GM12878 (cell line): ENCODE measurements at regions not wholly inside any gene's neighbourhood (a gene's known extent, or its start where the extent isn't known, plus 50 kb on each side); places are given as distances from the start of the nearest gene placed in this dataset.

Experiments
- ATAC-seq: fragments of 200-7000 bp; cut with Tn5 transposase; 3 replicates; pipeline ENCODE4 v1.9.1; 2020; ENCODE audit warnings: mild to moderate bottlenecking, moderate library complexity
- BruUV-seq: library from RNA; stranded (reverse); fragments of 400-500 nt; replicated peaks from 2 replicates; lab custom pipeline; 2021; lab: Mats Ljungman, UMichigan
- CTCF ChIA-PET: fragments of 300-600 bp; sonication (Branson Sonifier 250); formaldehyde crosslinking; extraction: SDS; loops from one replicate; lab custom pipeline; 2021; ENCODE audit warnings: inconsistent platforms; lab: Yijun Ruan, JAX
- POLR2A ChIA-PET: fragments of 350-600 bp; formaldehyde crosslinking; extraction: SDS; loops from one replicate; lab custom pipeline; 2021; ENCODE audit warnings: inconsistent platforms; lab: Charles Lee
- RAD21 ChIA-PET: fragments of 300-600 bp; sonication (Branson Sonifier 250); formaldehyde crosslinking; loops from one replicate; lab custom pipeline; 2023; ENCODE audit warnings: antibody characterized with exemption; ENCODE audit not compliant: unreplicated experiment; lab: Charles Lee
- SMC1A ChIA-PET: fragments of 300-600 bp; sonication (Branson Sonifier 250); formaldehyde crosslinking; loops from one replicate; lab custom pipeline; 2023; ENCODE audit not compliant: unreplicated experiment, uncharacterized antibody; lab: Charles Lee
- DNase-seq: peaks from one replicate; pipeline ENCODE4 v3.0.0-alpha.2; 2011; ENCODE audit warnings: low read depth, low spot score
- FAIRE-seq: peaks from 3 replicates; lab custom pipeline; 2011; peaks lifted over from hg19 to GRCh38; lab: Jason Lieb, UNC
- H2AFZ ChIP-seq: 2 replicates; pipeline ENCODE4 v1.6.0; 2011; ENCODE audit warnings: low read depth, low read length, control low read depth; ENCODE audit not compliant: control insufficient read depth
- H3K27ac ChIP-seq: 2 replicates; pipeline ENCODE4 v1.5.1; 2011; ENCODE audit warnings: control low read depth; ENCODE audit not compliant: control insufficient read depth, insufficient read depth
- H3K27me3 ChIP-seq, 2 experiments: replicated peaks in 1 of 2; 2 replicates each; pipeline versions ENCODE4 v1.6.0 to v1.6.1; 2011; ENCODE audit warnings: low read length in 1 of 2; ENCODE audit not compliant: control insufficient read depth in 2 of 2, insufficient read depth in 2 of 2
- H3K36me3 ChIP-seq, 2 experiments: 2 replicates each; pipeline ENCODE4 v1.5.1; 2011; ENCODE audit warnings: low read length in 1 of 2; ENCODE audit not compliant: control insufficient read depth in 2 of 2, insufficient read depth in 2 of 2
- H3K4me1 ChIP-seq: 2 replicates; pipeline ENCODE4 v1.6.1; 2011; ENCODE audit warnings: mild to moderate bottlenecking, low read length, moderate library complexity, mixed read lengths; ENCODE audit not compliant: control insufficient read depth, insufficient read depth
- H3K4me2 ChIP-seq: 2 replicates; pipeline ENCODE4 v1.6.0; 2011; ENCODE audit warnings: control low read depth; ENCODE audit not compliant: control insufficient read depth, insufficient read depth
- H3K4me3 ChIP-seq: fragments of 200-600 bp; sonication (generic); 2 replicates; pipeline ENCODE4 v1.5.1; 2016
- H3K79me2 ChIP-seq: 2 replicates; pipeline ENCODE4 v1.6.0; 2011; ENCODE audit warnings: low read length; ENCODE audit not compliant: control insufficient read depth, insufficient read depth
- H3K9ac ChIP-seq: 2 replicates; pipeline ENCODE4 v1.8.0; 2011; ENCODE audit warnings: low read length, control low read depth, mixed read lengths; ENCODE audit not compliant: control insufficient read depth, insufficient read depth
- H3K9me3 ChIP-seq: replicated peaks from 3 replicates; pipeline ENCODE4 v1.5.1; 2011; ENCODE audit warnings: mild to moderate bottlenecking, low read length; ENCODE audit not compliant: control insufficient read depth, insufficient read depth
- H4K20me1 ChIP-seq: 2 replicates; pipeline ENCODE4 v1.6.0; 2011; ENCODE audit not compliant: control insufficient read depth, insufficient read depth
- E2F8 ChIP-seq: fragments of 450-650 bp; IDR thresholded peaks from 2 replicates; pipeline ENCODE4 v1.6.1; 2018; ENCODE audit warnings: mild to moderate bottlenecking, low read depth, moderate library complexity; ENCODE audit not compliant: partially characterized antibody
- EGR1 ChIP-seq, 2 experiments: IDR thresholded peaks; 1 replicate in 1 of 2; 2 replicates in 1 of 2; pipeline ENCODE4 v1.6.1; 2011 to 2012; ENCODE audit warnings: low read depth in 2 of 2, low read length in 2 of 2, borderline replicate concordance in 1 of 2, mild to moderate bottlenecking in 1 of 2, moderate library complexity in 1 of 2
- HDAC6 ChIP-seq: fragments of 200-600 bp; sonication (generic); IDR thresholded peaks from one replicate; pipeline ENCODE4 v1.8.0; 2017; ENCODE audit warnings: antibody characterized with exemption; ENCODE audit not compliant: unreplicated experiment
- KDM1A ChIP-seq: fragments of 200-600 bp; sonication (generic); IDR thresholded peaks from 2 replicates; pipeline ENCODE4 v1.6.1; 2016; ENCODE audit warnings: borderline replicate concordance
- MXI1 ChIP-seq: fragments of 150-350 bp; IDR thresholded peaks from 2 replicates; pipeline ENCODE4 v1.6.1; 2011; ENCODE audit warnings: low read depth, mild to moderate bottlenecking, inconsistent platforms, low read length, improper control_type of control experiment
- NFXL1 ChIP-seq: fragments of 450-650 bp; IDR thresholded peaks from 2 replicates; pipeline ENCODE4 v1.6.1; 2017; ENCODE audit warnings: antibody characterized with exemption, mild to moderate bottlenecking, borderline replicate concordance
- PML ChIP-seq: IDR thresholded peaks from 2 replicates; pipeline ENCODE4 v1.6.1; 2012; ENCODE audit warnings: low read length, inconsistent platforms
- POU2F2 ChIP-seq: IDR thresholded peaks from 3 replicates; pipeline ENCODE4 v1.6.1; 2011; ENCODE audit warnings: low read depth, mild to moderate bottlenecking, low read length, borderline replicate concordance
- SP1 ChIP-seq: IDR thresholded peaks from one replicate; pipeline ENCODE4 v1.6.1; 2011; ENCODE audit warnings: low read depth, low read length
- SPI1 ChIP-seq: IDR thresholded peaks from 2 replicates; pipeline ENCODE4 v1.6.1; 2011; ENCODE audit warnings: low read depth, mild to moderate bottlenecking, low read length, moderate library complexity, borderline replicate concordance; ENCODE audit not compliant: insufficient read depth
- SREBF2 ChIP-seq: IDR thresholded peaks from 2 replicates; pipeline ENCODE4 v1.6.1; 2012; ENCODE audit warnings: mild to moderate bottlenecking, low read length
- STAT1 ChIP-seq: fragments of 450-650 bp; conservative IDR thresholded peaks from 2 replicates; pipeline ENCODE4 v1.6.1; 2014; ENCODE audit warnings: antibody characterized with exemption, mild to moderate bottlenecking
- ZBTB4 ChIP-seq: fragments of 450-650 bp; formaldehyde crosslinking; IDR thresholded peaks from 2 replicates; pipeline ENCODE4 v1.4.0; 2022; ENCODE audit warnings: mild to moderate bottlenecking, moderate library complexity
- WGBS: methylation state at CpG from one replicate; pipeline ENCODE4 v1.1.6; 2016; ENCODE audit warnings: low lambda C conversion rate; ENCODE audit not compliant: insufficient replicate concordance, insufficient coverage; ENCODE audit errors: missing lambda C conversion rate; 5-methylcytosine and 5-hydroxymethylcytosine counted together
- in situ Hi-C: fragments of 300-500 bp; cut with MboI; formaldehyde crosslinking; loops from 9 replicates; pipeline ENCODE4 v1.14.3; 2018; ENCODE audit warnings: mixed read lengths
- intact Hi-C: fragments of 100-400 bp; cut with micrococcal nuclease; formaldehyde crosslinking; loops from one replicate; pipeline ENCODE4 v1.14.2; 2022; ENCODE audit not compliant: unreplicated experiment

- WGBS, result 0% methylated on average over 1 of the region's 1 CpG
- TF ChIP-seq ZBTB4 (no peak), HDAC6 (no peak), MXI1 (no peak), SP1 (no peak), NFXL1 (no peak), PML (no peak), STAT1 (no peak), POU2F2 (no peak), SPI1 (no peak), E2F8 (no peak), SREBF2 (no peak), EGR1 (IDR thresholded peaks at IDR 0.05; ENCODE audit: borderline replicate concordance in 1 of 2, low read depth in 2 of 2, low read length in 2 of 2) (no peak), KDM1A (no peak)
- no peak for DNase-seq
- no TSS peak for BruUV-seq
- Histone ChIP-seq H3K4me2 (no peak overlapping the region), H3K36me3 (no peaks in the 10 kb centered on the region), H3K27ac (no peak overlapping the region), H3K27me3 (no peaks in the 10 kb centered on the region), H3K79me2 (no peaks in the 10 kb centered on the region), H2AFZ (no peak overlapping the region), H3K9me3 (no peaks in the 10 kb centered on the region), H3K4me3 (no peak overlapping the region), H3K4me1 (no peaks in the 10 kb centered on the region), H4K20me1 (no peaks in the 10 kb centered on the region), H3K9ac (no peak overlapping the region)
- in situ Hi-C loops (no loop called here), intact Hi-C loops (no loop called here)
- no peak for FAIRE-seq
- ChIA-PET POLR2A (interaction anchor here (0.6 kb wide), 1 partner anchor 295 kb away, joined by 6 read pairs; no protein-coding TSS in a partner anchor), RAD21 (no interaction called here), CTCF (interaction anchor here (1.1 kb wide), 1 partner anchor 12 kb away, joined by 3 read pairs; no protein-coding TSS in a partner anchor), SMC1A (interaction anchor here (1.5 kb wide), 1 partner anchor 9 kb away, joined by 3 read pairs; no protein-coding TSS in a partner anchor)
- ATAC-seq, result no peak
Measured at GRCh38 chr7:19312416-19312815, 167.2 kb upstream of the FERD3L start.
